DND-41 (cell line): ENCODE measurements at regions not wholly inside any gene's neighbourhood (a gene's known extent, or its start where the extent isn't known, plus 50 kb on each side); places are given as distances from the start of the nearest gene placed in this dataset.

Source experiments
- CTCF ChIP-seq: IDR thresholded peaks from 2 replicates; pipeline ENCODE4 v1.5.1; 2012; ENCODE audit warnings: borderline replicate concordance, low read length, moderate library complexity, mild to moderate bottlenecking; ENCODE audit not compliant: poor library complexity, severe bottlenecking; ENCODE audit errors: extremely low read depth
- EZH2 ChIP-seq: IDR thresholded peaks from 3 replicates; pipeline ENCODE4 v1.6.1; 2012; ENCODE audit warnings: borderline replicate concordance, low read depth, mild to moderate bottlenecking, moderate library complexity, low read length, inconsistent platforms; ENCODE audit not compliant: severe bottlenecking

- TF ChIP-seq CTCF (no peak), EZH2 (no peak)
Observed at GRCh38 chr12:127280393-127281275, 986.3 kb upstream of the TMEM132C start.
